ENCODE measurements at regions not wholly inside any gene's neighbourhood (a gene's known extent, or its start where the extent isn't known, plus 50 kb on each side); places are given as distances from the start of the nearest gene placed in this dataset.

- no peak for TF ChIP-seq EZH2phosphoT487 (IDR thresholded peaks at IDR 0.05; ENCODE audit: insufficient read depth, low read depth)
- no peak for TF ChIP-seq EZH2 (IDR thresholded peaks at IDR 0.05; ENCODE audit: insufficient read depth, poor library complexity, severe bottlenecking)
These were observed 153.4 kb upstream of the NPY start for GRCh38 chr7:24130631-24131030.
